Panc1 (cell line): ENCODE measurements at regions not wholly inside any gene's neighbourhood (a gene's known extent, or its start where the extent isn't known, plus 50 kb on each side); places are given as distances from the start of the nearest gene placed in this dataset.

Experiments used
- POLR2AphosphoS5 ChIP-seq: IDR thresholded peaks from 2 replicates; pipeline ENCODE4 v1.6.1; 2012; ENCODE audit warnings: mild to moderate bottlenecking, low read depth, low read length, moderate library complexity
- TF ChIP-seq, protein P1 (sequence below), 2 experiments: IDR thresholded peaks; 2 replicates each; pipeline ENCODE4 v1.6.1; 2011 to 2012; ENCODE audit warnings: low read depth in 2 of 2, control low read depth in 1 of 2, low read length in 1 of 2, mild to moderate bottlenecking in 1 of 2, moderate library complexity in 1 of 2; ENCODE audit not compliant: insufficient read depth in 1 of 2
- TF ChIP-seq, protein P2 (sequence below): fragments of 450-650 bp; IDR thresholded peaks from 2 replicates; pipeline ENCODE4 v1.5.1; 2017; ENCODE audit warnings: mild to moderate bottlenecking

DNA sequence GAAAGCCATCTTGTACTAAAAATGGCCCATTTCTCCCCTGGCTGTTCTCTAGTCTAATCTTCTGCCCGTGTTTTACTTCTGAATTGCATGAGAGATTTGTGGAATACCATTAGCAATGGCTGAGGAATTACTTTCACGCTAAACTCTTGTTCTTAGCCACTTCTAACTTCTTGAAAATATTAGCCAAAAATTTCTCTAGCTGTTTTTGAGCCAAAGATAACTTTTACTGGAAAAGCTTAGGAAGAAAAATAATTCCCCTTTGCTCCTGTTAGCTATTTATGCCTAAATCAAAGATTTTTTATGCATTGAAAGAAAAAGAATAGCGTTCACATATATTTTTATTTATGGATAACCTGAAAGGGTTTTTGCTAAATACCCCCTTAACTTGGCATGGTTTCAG is 287.8 kb downstream of the MTRR start:
- TF ChIP-seq, protein P1, sequence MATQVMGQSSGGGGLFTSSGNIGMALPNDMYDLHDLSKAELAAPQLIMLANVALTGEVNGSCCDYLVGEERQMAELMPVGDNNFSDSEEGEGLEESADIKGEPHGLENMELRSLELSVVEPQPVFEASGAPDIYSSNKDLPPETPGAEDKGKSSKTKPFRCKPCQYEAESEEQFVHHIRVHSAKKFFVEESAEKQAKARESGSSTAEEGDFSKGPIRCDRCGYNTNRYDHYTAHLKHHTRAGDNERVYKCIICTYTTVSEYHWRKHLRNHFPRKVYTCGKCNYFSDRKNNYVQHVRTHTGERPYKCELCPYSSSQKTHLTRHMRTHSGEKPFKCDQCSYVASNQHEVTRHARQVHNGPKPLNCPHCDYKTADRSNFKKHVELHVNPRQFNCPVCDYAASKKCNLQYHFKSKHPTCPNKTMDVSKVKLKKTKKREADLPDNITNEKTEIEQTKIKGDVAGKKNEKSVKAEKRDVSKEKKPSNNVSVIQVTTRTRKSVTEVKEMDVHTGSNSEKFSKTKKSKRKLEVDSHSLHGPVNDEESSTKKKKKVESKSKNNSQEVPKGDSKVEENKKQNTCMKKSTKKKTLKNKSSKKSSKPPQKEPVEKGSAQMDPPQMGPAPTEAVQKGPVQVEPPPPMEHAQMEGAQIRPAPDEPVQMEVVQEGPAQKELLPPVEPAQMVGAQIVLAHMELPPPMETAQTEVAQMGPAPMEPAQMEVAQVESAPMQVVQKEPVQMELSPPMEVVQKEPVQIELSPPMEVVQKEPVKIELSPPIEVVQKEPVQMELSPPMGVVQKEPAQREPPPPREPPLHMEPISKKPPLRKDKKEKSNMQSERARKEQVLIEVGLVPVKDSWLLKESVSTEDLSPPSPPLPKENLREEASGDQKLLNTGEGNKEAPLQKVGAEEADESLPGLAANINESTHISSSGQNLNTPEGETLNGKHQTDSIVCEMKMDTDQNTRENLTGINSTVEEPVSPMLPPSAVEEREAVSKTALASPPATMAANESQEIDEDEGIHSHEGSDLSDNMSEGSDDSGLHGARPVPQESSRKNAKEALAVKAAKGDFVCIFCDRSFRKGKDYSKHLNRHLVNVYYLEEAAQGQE (IDR thresholded peaks at IDR 0.05; ENCODE audit: insufficient read depth in 1 of 2, low read depth in 2 of 2, low read length in 1 of 2): no peak
- TF ChIP-seq, protein P2, sequence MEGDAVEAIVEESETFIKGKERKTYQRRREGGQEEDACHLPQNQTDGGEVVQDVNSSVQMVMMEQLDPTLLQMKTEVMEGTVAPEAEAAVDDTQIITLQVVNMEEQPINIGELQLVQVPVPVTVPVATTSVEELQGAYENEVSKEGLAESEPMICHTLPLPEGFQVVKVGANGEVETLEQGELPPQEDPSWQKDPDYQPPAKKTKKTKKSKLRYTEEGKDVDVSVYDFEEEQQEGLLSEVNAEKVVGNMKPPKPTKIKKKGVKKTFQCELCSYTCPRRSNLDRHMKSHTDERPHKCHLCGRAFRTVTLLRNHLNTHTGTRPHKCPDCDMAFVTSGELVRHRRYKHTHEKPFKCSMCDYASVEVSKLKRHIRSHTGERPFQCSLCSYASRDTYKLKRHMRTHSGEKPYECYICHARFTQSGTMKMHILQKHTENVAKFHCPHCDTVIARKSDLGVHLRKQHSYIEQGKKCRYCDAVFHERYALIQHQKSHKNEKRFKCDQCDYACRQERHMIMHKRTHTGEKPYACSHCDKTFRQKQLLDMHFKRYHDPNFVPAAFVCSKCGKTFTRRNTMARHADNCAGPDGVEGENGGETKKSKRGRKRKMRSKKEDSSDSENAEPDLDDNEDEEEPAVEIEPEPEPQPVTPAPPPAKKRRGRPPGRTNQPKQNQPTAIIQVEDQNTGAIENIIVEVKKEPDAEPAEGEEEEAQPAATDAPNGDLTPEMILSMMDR: no peak
- TF ChIP-seq POLR2AphosphoS5: no peak
